K562 (cell line): ENCODE measurements at regions not wholly inside any gene's neighbourhood (a gene's known extent, or its start where the extent isn't known, plus 50 kb on each side); places are given as distances from the start of the nearest gene placed in this dataset.

Experiments used
- BCLAF1 ChIP-seq, 2 experiments: fragments of 450-650 bp in 1 of 2; IDR thresholded peaks; 2 replicates each; pipeline ENCODE4 v1.6.1; 2011 to 2017; ENCODE audit warnings: low read depth in 2 of 2, antibody characterized with exemption in 1 of 2, borderline replicate concordance in 1 of 2, low read length in 1 of 2, mild to moderate bottlenecking in 1 of 2, mixed read lengths in 1 of 2; ENCODE audit not compliant: control insufficient read depth in 1 of 2
- BRD9 ChIP-seq: fragments of 450-650 bp; IDR thresholded peaks from 2 replicates; pipeline ENCODE4 v1.6.1; 2018; ENCODE audit warnings: low read depth; ENCODE audit not compliant: partially characterized antibody
- FOXK1 ChIP-seq: sonication (generic); formaldehyde crosslinking; IDR thresholded peaks from 2 replicates; pipeline ENCODE4 v1.8.0; 2022; ENCODE audit warnings: missing genetic modification reagents, mild to moderate bottlenecking, borderline replicate concordance
- HCFC1 ChIP-seq: IDR thresholded peaks from 2 replicates; pipeline ENCODE4 v1.6.1; 2012; ENCODE audit warnings: low read depth, low read length, improper control_type of control experiment
- KLF6 ChIP-seq: fragments of 250-450 bp; sonication (Bioruptor Pico); IDR thresholded peaks from 2 replicates; pipeline ENCODE4 v1.4.0; 2020; ENCODE audit warnings: mild to moderate bottlenecking, moderate library complexity, borderline replicate concordance
- MECOM ChIP-seq: fragments of 250-450 bp; sonication (Bioruptor Pico); IDR thresholded peaks from 2 replicates; pipeline ENCODE4 v1.8.0; 2022; ENCODE audit warnings: inconsistent platforms
- MED1 ChIP-seq: sonication (generic); formaldehyde crosslinking; IDR thresholded peaks from 2 replicates; pipeline ENCODE4 v1.8.1; 2023; ENCODE audit warnings: missing genetic modification reagents, borderline replicate concordance
- MNT ChIP-seq, 2 experiments: fragments of 450-650 bp; conservative IDR thresholded peaks; 2 replicates each; pipeline ENCODE4 v1.6.1; 2017; ENCODE audit warnings: mild to moderate bottlenecking in 2 of 2, moderate library complexity in 2 of 2
- NFE2 ChIP-seq: IDR thresholded peaks from 2 replicates; pipeline ENCODE4 v1.6.1; 2014; ENCODE audit warnings: antibody characterized with exemption, low read depth
- POLR2B ChIP-seq: fragments of 450-650 bp; IDR thresholded peaks from 2 replicates; pipeline ENCODE4 v1.6.1; 2018; ENCODE audit warnings: low read depth; ENCODE audit not compliant: partially characterized antibody
- POU5F1 ChIP-seq: fragments of 150-350 bp; IDR thresholded peaks from 2 replicates; pipeline ENCODE4 v1.6.1; 2014; ENCODE audit warnings: borderline replicate concordance, low read length, low read depth, mild to moderate bottlenecking; ENCODE audit not compliant: partially characterized antibody
- RFX5 ChIP-seq: IDR thresholded peaks from 2 replicates; pipeline ENCODE4 v1.6.1; 2011; ENCODE audit warnings: low read depth, mild to moderate bottlenecking, improper control_type of control experiment, low read length
- RNF2 ChIP-seq: sonication (generic); IDR thresholded peaks from 2 replicates; pipeline ENCODE4 v1.6.1; 2016
- SMARCB1 ChIP-seq: IDR thresholded peaks from 2 replicates; pipeline ENCODE4 v1.6.1; 2011; ENCODE audit warnings: improper control_type of control experiment, low read depth; ENCODE audit not compliant: insufficient read length
- SNIP1 ChIP-seq: fragments of 450-650 bp; IDR thresholded peaks from 2 replicates; pipeline ENCODE4 v1.7.1; 2017; ENCODE audit warnings: low read depth, mild to moderate bottlenecking
- ZBTB34 ChIP-seq: fragments of 250-450 bp; sonication (Bioruptor Pico); IDR thresholded peaks from 2 replicates; pipeline ENCODE4 v1.8.0; 2021; ENCODE audit warnings: mild to moderate bottlenecking, moderate library complexity
- ZBTB8A ChIP-seq: fragments of 450-650 bp; IDR thresholded peaks from 2 replicates; pipeline ENCODE4 v1.6.1; 2018; ENCODE audit warnings: mild to moderate bottlenecking, moderate library complexity; ENCODE audit not compliant: partially characterized antibody
- ZC3H11A ChIP-seq: IDR thresholded peaks from 2 replicates; pipeline ENCODE4 v1.6.1; 2012; ENCODE audit warnings: low read depth, low read length, improper control_type of control experiment
- ZNF134 ChIP-seq: fragments of 250-450 bp; sonication (Bioruptor Pico); conservative IDR thresholded peaks from 2 replicates; pipeline ENCODE4 v1.4.0; 2020
- ZNF316 ChIP-seq: fragments of 450-650 bp; IDR thresholded peaks from 2 replicates; pipeline ENCODE4 v1.6.1; 2016
- ZNF408 ChIP-seq: fragments of 250-450 bp; sonication (Bioruptor Pico); IDR thresholded peaks from 2 replicates; pipeline ENCODE4 v1.4.0; 2020; ENCODE audit warnings: low read depth, mild to moderate bottlenecking, moderate library complexity

GRCh38 chr14:106417224-106418049, 891.1 kb downstream of the TMEM121 start (continued):
- TF ChIP-seq SNIP1 (no peak), SMARCB1 (no peak), ZC3H11A (no peak), KLF6 (no peak), BCLAF1 (IDR thresholded peaks at IDR 0.05; ENCODE audit: borderline replicate concordance in 1 of 2, control insufficient read depth in 1 of 2, low read depth in 2 of 2, low read length in 1 of 2) (peak in 1 of 2 experiments; percentile 50; a peak in 1 of 4 replicates), FOXK1 (CRISPR knock-in tag) (no peak), NFE2 (no peak), BRD9 (no peak), POLR2B (no peak), ZBTB8A (no peak), ZNF134 (no peak), ZNF408 (CRISPR knock-in tag) (no peak), POU5F1 (no peak), HCFC1 (peak; percentile 32; the same call in 1 of the 2 replicates), RFX5 (no peak), MECOM (no peak), MNT (conservative IDR thresholded peaks at IDR 0.05) (no peak), ZNF316 (no peak), ZBTB34 (no peak), MED1 (CRISPR knock-in tag) (no peak), RNF2 (no peak)
